Dedifferentiated amniotic fluid mesenchymal stem cell (primary cell): ENCODE measurements at regions not wholly inside any gene's neighbourhood (a gene's known extent, or its start where the extent isn't known, plus 50 kb on each side); places are given as distances from the start of the nearest gene placed in this dataset.
"Not testable (repeated sequence)": the region's sequence is repeated elsewhere in the genome, so short reads cannot be mapped to it uniquely, and the experiment has no call there.

ENCODE experiments used
- DNase-seq: peaks from one replicate; pipeline ENCODE4 v3.0.0-alpha.2; 2016; ENCODE audit errors: extremely low spot score

GRCh38 chr2:147198651-147199171 lies 646.1 kb upstream of the ACVR2A start:
- DNase-seq: no peak

GRCh38 chr2:147197754-147198483 lies 646.9 kb upstream of the ACVR2A start:
- no peak for DNase-seq

DNA sequence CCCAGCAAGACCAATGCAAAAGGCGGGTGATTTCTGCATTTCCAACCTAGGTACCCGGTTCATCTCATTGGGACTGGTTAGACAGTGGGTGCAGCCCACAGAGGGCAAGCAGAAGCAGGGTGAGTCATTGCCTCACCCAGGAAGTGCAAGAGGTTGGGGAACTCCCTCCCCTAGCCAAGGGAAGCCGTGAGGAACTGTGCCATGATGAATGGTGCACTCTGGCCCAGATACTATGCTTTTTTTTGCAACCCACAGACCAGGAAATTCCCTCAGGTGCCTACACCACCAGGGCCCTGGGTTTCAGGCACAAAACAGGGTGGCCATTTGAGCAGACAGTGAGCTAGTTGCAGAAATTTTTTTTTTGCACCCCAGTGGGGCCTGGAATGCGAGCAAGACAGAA lies 662.6 kb upstream of the ACVR2A start:
- DNase-seq: no peak

DNA sequence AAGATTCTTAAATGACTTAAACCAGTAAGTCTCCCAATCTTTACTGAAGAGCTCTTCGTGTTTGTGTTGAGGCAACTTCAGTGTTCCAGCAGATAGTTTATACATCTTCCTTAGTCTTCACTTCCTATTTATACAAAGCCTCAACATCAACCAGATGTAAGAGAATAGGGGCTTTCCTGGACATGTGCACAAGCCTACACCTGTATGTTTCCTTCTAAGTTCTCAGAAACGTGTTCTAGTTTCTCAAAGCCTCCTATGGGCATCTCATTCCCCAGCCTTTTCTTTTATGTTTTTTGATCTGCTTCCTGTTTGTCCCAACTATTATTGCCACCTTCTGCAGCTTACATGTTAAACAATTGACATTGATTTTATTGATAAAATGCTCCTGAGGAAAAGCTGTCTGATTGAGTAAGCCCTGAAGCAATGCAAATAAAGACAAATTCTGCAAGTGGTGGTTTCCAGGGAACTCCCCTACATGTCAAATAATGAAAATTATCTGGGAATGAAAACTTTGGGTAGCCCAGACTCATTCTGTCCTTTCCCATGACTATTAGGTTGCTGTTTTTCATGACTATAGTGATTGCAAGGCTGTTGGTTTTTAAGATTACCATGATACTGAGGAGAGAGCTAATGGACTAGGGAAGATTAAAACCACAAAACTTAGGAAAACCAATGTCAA lies 663.3 kb upstream of the ACVR2A start:
- DNase-seq: no peak

GRCh38 chr2:147177071-147177857 lies 667.6 kb upstream of the ACVR2A start:
- no peak for DNase-seq

DNA sequence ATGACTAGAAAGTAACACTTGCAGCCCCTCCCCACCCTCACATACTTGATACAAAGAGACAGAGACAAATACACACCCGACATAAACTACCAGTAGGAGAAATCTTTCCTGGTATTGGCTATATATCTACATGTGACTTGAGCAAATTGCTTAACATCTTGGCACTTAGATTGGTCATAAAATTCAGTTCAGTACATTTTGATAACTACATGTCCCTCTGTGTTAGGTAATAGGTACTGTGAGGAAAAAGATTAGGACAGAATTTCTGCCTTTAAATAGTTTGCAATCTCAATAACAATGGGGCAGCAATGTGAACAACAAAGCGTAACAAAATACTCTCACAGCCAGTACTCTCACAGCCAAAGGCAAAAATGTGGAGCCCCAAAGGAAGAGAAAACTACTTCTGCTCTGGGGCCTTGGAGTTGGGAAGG lies 670.0 kb upstream of the ACVR2A start:
- DNase-seq: no peak

GRCh38 chr2:147173798-147174197 lies 671.0 kb upstream of the ACVR2A start:
- DNase-seq: no peak

DNA sequence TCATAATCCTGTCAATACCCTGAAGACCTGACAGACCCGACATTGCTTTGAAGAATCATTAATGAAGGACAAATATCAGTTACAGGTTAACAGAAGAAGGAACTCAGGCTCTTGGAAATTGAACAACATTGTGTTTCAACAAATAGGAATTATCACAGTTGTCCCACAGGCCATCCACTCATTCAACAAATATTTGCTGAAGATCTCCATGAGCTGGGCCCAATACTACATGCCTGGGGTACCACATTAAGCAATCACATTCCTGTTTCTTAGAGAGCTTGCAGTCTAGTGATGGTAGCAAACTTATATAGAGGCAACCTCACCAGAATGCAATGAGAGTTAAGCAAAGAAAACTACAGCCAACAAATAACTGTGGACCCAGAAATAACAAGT lies 671.6 kb upstream of the ACVR2A start:
- no peak for DNase-seq

DNA sequence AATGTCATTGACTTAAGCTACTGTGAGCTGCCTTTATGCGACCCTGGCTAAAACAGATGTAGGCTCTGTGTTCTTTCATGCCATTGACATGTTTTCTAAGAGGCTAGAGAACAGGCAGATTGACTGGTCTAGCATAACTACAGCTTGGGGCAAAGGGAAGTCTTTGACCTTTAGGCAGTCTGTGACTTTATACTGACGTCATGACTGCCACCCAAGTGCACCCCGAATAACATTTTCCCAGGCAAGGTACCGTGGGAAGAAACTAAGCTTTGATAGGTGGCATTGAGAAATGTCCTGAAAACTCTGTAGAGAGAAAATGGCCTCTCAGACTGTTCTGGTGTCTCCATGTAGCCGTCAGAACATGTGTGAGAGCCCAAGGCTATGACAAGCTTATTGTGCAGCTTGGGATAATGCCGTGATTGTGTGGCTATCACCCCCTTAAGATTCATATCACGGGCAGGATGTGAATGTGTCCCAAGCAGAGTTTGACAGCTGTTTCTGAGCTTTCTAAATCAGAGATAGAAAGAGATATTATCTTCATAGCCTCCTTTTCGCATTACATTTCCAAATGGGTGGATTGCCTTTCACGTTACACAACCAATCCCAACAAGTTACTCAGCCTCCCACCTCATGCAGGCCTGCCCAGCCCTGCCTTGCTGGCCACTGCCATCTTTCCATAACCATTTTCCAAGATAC lies 672.2 kb upstream of the ACVR2A start:
- no peak for DNase-seq

DNA sequence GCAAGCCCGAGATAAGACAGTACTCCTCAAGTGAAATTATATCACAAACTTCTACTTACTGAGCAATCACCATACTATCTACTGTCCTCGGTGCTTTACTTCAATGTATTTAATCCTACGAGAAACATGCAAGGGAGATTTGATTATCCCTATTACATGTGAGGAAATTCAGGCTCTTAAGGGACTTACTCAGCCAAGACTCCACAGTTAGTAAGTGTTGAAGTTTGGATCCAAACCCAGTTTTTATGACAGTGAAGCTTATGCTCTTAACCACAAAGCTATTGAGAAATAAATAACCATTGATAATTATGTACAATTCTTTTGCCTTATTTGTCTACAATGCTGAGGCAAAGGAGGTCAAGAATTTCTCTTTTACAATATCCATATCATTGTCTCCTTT lies 672.9 kb upstream of the ACVR2A start:
- no peak for DNase-seq

DNA sequence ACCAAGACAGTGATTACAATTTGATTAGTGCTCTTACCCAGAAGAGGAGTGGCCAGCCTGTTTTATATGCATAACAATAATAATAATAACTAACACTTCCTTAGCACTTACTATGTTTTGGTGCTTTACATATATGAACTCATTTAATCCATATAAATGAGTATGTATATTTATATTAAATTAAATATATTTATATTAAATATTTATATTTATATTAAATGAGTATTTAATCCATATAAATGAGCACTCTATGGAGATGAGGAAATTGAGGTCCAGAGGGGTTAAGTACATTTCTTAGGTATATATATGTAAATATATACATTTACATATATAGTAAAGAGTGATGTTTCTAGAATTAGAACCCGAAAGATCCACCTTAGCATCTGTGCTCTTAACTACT lies 673.9 kb upstream of the ACVR2A start:
- no peak for DNase-seq

DNA sequence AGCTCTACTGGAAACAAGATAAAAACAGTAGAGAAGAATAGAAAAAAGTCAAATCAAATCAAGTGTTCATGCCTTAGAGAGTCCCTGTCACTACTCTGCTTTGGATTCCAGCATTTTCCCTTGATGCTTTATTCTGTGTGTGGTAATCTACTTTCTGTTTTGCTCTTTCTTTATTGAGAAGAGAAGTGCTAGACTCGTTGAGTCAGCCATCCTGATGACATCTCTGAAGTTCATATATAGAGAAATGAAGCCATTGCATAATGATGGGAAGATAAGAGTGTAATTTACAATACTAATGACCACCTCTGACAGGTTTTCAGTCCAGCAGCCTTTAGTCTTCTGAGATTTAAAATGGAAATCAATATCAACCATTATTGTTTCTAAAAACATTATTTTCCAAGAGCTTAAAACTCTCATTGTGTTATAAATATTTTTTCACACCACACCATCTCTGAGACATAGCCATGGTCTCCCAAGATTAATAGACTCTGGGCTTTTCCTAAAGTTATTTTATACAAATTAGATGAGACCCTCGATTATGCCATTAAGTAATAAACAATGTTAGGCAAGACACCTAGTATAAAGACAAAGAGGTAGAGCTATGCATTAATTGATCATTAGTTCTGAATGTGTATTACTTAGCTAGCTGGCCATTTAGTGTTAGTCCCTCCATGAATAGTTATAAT lies 679.0 kb upstream of the ACVR2A start:
- DNase-seq: no peak

- no peak for DNase-seq
These were observed 680.3 kb upstream of the ACVR2A start for GRCh38 chr2:147164563-147164962.

DNA sequence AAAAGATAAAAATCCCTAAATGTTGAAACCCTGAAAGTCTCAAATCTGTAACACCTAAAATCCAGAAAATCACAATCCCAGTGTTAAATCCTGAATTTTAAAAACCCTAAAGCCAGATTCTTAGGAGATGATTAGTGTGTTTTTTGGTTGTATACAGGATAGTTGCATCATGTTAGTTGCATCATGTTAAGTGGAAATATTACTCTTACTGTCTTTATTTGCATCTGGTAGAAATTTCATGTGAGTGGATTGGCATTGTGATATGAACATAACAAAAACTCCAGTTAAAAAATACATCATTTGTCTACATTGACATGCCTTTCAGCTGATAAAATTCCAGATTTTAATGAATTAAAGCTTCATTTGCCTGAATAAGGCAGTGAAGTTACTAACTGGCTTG lies 683.1 kb upstream of the ACVR2A start:
- no peak for DNase-seq

DNA sequence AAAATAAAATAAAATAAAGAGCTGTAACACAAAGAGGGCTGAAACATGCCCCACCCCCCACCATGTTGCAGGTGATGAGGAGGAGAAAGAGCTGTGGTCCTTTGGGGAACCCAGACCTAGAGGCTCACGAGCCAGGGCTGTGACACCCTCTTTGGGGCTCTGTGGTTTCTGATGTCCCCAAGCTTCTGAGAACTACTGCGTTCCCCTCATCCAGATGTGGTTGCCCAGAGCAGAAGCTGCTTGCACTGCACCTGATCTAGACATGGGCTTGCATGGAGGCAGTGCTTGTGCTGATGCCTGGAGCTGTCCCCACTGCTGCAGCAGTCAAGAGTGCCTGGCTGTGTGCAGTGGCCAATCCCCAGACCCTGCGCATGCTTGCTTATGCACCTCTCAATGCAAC lies 687.9 kb upstream of the ACVR2A start:
- DNase-seq: no peak

GRCh38 chr2:147150241-147150635 lies 694.6 kb upstream of the ACVR2A start:
- no peak for DNase-seq

- no peak for DNase-seq
These were observed 695.1 kb upstream of the ACVR2A start for GRCh38 chr2:147149575-147150240.

DNA sequence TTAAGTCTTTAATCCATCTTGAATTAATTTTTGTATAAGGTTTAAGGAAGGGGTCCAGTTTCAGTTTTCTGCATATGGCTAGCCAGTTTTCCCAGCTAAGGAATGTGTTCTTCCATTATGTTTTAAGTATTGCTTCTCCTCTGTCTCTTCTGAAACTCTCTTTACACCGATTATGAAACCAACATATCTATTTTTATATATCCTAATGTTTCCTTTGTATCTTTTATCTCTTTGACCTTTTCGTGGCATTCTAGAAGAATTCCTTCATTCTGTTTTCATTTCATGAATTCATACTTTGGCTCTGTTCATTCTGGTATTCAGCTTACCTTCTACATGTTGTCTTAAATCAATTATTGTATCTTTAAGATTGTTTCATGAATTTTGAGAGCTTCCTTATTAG lies 697.0 kb upstream of the ACVR2A start:
- DNase-seq: no peak

DNA sequence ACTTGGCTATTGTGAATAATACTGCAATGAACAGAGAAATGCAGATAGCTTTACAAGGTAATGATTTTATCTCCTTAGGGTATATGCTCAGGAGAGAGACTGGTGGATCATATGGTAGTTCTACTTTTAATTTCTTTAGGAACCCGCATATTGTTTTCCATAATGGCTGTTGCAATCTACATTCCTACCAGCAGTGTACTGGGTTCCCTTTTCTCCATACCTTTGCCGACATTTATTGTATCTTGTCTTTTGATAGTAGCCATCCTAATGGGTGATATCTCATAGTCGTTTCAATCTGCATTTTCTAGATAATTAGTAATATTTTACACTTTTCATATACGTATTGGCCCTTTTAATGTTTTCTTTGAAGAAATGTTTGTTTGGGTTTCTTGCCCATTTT lies 702.9 kb upstream of the ACVR2A start:
- DNase-seq: no peak

- DNase-seq: not testable (repeated sequence)
These were observed 705.1 kb upstream of the ACVR2A start for GRCh38 chr2:147139732-147140131.

DNA sequence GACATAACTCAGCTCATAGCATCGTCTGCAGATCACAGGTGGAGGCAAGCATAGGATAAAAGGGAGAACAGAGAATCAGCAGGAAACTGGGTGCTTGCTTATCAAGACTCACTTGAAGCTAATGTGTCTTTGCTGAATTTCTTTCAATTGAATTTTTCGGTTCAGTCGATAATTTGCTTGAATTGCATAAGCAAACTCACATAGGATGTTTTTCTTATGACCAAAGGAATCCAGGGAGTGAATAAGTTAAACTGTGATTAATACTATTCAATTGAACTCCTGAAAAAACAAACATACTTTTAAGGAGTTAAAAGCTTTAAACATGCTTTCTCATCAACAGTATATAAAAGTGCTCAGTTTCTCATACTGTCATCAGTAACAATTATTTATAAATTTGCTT lies 707.1 kb upstream of the ACVR2A start:
- no peak for DNase-seq
